Right forelimb (tissue), 1 donor: ENCODE measurements at regions not wholly inside any gene's neighbourhood (a gene's known extent, or its start where the extent isn't known, plus 50 kb on each side); places are given as distances from the start of the nearest gene placed in this dataset.

Source experiments
- DNase-seq: peaks from one replicate; pipeline ENCODE4 v3.0.0-alpha.2; 2018

- no peak for DNase-seq
These were observed 100.2 kb upstream of the ANO1 start for GRCh38 chr11:69977951-69978350.

- DNase-seq: no peak
These were observed 99.1 kb upstream of the ANO1 start for GRCh38 chr11:69978841-69979614.

GRCh38 chr11:69979632-69980031, 98.5 kb upstream of the ANO1 start:
- DNase-seq: no peak

GRCh38 chr11:69981119-69981784, 96.9 kb upstream of the ANO1 start:
- DNase-seq: no peak

GRCh38 chr11:69982690-69983570, 95.2 kb upstream of the ANO1 start:
- no peak for DNase-seq

GRCh38 chr11:69983571-69983877, 94.6 kb upstream of the ANO1 start:
- no peak for DNase-seq

GRCh38 chr11:69983897-69984438, 94.1 kb upstream of the ANO1 start:
- DNase-seq: no peak

GRCh38 chr11:69984457-69985261, 93.5 kb upstream of the ANO1 start:
- no peak for DNase-seq

- DNase-seq: no peak
These were observed 92.8 kb upstream of the ANO1 start for GRCh38 chr11:69985331-69985640.

- no peak for DNase-seq
These were observed 92.3 kb upstream of the ANO1 start for GRCh38 chr11:69985641-69986439.

- DNase-seq: no peak
These were observed 91.7 kb upstream of the ANO1 start for GRCh38 chr11:69986440-69986787.

GRCh38 chr11:69986830-69987229, 91.3 kb upstream of the ANO1 start:
- no peak for DNase-seq

- no peak for DNase-seq
These were observed 86.1 kb upstream of the ANO1 start for GRCh38 chr11:69992026-69992425.

- DNase-seq: no peak
These were observed 85.0 kb upstream of the ANO1 start for GRCh38 chr11:69992943-69993694.

- no peak for DNase-seq
These were observed 83.3 kb upstream of the ANO1 start for GRCh38 chr11:69994810-69995209.

GRCh38 chr11:69995697-69996096, 82.4 kb upstream of the ANO1 start:
- DNase-seq: no peak

GRCh38 chr11:69996451-69996850, 81.7 kb upstream of the ANO1 start:
- DNase-seq: no peak

- no peak for DNase-seq
These were observed 80.8 kb upstream of the ANO1 start for GRCh38 chr11:69997352-69997751.

- no peak for DNase-seq
These were observed 78.4 kb upstream of the ANO1 start for GRCh38 chr11:69999721-70000120.

GRCh38 chr11:70000228-70000627, 77.9 kb upstream of the ANO1 start:
- DNase-seq: no peak

- DNase-seq: no peak
These were observed 76.9 kb upstream of the ANO1 start for GRCh38 chr11:70001246-70001645.
